Hematopoietic multipotent progenitor cell treated with erythropoietin and hydrocortisone succinate and interleukin-3 and kit ligand, for 15 days (in vitro differentiated cells): ENCODE measurements at regions not wholly inside any gene's neighbourhood (a gene's known extent, or its start where the extent isn't known, plus 50 kb on each side); places are given as distances from the start of the nearest gene placed in this dataset.
"Not testable (repeated sequence)": the region's sequence is repeated elsewhere in the genome, so short reads cannot be mapped to it uniquely, and the experiment has no call there.

ENCODE experiments used
- DNase-seq: peaks from one replicate; pipeline ENCODE4 v3.0.0-alpha.2; 2015; ENCODE audit warnings: low spot score

DNA sequence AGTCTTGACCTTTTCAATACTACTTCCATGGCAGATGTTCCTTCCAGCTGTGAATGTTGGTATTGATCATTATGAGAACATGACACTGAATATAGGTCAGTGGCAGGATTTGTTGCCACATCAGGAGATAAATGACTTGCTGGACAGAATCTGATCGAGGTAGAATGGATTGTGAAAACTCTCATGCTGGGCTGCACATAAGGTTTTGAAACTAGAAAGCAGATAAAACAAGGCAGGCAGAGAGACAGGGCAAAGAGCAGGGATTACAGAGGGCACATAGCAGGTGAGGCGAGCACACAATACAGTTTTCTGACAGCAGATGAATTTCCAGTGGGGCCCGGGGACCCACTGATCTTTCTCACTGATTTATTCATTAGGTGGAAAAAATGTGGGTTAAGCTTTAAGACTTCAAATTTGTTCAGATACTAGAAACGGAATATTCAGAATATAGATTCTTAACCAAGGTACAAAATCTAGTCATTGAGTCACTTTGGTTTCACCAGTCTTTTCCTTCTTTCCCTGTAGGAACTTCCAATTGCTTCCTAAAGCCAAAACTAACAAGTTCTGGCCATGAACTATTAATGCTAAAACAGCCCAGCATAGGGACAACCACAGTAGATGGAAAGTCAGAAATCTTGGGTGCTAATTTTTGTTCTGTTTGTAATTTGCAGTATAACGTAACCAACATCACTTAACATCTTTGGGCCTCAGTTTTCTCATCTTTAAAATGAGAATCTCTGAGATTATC is 296.0 kb upstream of the PTBP2 start:
- no peak for DNase-seq

DNA sequence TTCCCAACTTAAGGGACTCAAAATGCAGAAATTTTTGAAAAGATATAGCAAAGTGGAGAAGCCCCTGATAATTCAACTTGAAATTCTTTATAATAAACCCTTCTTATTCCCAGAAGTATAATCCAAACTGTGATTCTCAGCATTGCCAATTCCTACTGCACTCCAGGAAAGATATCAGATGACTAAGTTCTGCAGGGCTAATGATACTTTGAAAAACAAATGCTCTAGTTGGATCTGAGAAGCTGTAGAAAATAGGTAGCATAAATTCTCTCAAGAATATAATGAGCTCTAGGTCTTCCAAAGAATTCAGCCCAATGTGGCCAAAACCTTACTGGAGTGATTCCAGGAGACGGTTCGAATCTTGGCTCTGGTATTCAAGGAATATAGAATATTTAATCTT is 294.0 kb upstream of the PTBP2 start:
- DNase-seq = no peak

DNA sequence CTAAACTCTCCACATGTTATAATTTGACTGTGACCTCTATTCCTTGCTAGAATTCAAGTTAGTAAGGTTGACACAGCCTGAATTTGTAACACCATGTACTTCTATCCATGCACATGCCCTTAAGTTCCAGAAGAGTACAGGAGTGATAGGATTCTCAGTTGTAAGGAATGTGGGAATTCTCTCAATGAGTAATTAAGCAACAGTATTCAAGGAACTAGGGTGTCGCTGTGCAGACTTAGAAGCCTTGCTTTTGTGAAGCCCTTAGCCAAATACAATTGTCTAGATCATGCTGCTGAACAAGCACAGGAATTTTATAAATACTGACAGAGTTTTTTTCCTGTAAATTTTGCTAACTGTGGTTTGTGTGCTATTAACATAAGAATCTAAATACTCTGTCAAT is 276.3 kb upstream of the PTBP2 start:
- no peak for DNase-seq

DNA sequence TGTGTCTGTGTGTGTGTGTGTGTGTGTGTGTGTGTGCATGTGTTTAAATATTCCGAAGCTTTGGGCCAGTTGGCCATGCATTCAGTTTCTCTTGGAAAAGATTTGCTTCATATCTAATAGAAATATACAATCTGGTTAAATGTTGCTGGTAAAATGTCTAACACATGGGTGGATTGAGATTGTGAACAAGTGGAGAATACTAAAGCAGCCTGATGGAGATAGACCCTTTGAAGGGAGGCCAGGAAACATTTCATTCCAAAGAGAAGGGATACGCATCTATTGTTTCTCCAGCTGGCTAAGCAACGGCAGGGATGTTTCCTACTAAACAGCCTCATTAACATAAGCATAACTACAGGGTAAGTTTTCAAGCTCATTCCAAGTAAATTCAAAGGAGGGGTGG is 257.5 kb upstream of the PTBP2 start:
- DNase-seq = no peak

DNA sequence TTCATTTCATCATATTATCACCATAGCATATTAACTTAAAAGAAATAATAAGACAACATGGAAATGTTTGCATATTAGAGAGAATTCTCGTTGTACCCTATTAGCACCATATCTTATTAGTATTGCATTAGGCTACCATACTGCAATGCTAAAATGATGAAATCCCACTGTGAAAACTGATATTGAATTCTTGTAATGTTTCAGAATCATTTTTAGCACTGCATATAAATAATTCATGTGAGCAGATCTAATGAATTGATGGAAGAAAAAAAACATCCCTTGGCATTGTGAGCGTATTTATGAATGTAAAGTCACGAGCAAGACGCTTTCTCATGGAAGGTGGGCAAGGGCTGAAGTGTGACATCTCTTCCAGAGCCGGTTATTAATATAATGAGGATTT is 257.1 kb upstream of the PTBP2 start:
- DNase-seq = no peak

DNA sequence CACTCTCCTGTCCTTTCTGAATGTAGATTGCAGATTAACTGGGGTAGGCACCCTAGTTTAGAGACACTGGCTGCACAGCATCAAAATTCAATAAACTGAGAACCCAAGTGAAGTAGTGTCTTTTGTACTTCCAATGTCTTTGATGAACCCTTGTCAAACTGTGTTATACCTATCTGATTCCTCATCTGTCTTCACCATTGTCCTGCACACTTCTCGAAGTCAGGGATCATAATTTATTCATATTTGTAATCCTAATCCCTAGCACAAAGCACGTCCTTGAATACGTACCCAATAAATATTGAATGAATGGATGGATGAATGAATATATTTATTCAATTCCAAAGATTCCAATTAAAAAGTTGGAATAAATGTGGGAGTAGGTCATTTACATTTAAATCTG is 256.6 kb upstream of the PTBP2 start:
- DNase-seq = no peak

DNA sequence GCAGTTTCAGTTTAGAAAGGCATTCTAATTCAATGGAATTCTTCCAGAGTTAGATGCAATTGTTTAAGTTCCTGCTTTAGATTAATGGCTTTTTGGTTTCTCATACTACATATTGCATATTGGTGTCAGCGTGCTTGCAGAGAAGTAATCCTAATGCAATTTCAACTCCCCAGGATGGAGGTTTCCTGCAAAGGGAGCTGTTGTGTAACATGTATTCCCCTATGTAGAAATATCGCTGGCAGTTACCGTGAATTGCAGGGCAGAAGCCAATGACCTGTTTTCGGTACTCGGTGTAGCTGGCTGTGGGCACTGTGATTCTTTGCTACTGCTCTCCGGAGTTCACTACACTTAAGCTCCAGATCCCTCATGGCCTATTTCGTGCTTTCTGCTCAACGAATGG is 256.1 kb upstream of the PTBP2 start:
- no peak for DNase-seq

DNA sequence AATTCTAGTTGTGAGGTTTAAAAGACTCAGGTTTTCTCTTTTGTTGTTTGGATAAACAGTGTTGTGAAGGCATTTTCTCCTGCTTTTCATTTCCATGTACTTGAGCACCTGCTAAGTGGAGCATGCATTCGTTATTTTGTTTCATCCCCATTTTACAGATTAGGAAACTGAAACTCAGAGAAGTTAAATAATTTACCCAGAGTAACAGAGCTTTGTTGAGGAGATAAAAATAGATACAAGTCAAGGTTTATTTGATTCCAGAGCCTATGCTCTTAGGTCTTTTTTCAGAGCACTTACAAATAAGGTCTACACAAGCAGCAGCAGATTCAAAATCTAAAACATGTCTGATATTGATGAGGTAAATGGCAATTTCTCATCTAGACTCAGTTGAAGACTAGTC is 254.7 kb upstream of the PTBP2 start:
- DNase-seq = no peak

DNA sequence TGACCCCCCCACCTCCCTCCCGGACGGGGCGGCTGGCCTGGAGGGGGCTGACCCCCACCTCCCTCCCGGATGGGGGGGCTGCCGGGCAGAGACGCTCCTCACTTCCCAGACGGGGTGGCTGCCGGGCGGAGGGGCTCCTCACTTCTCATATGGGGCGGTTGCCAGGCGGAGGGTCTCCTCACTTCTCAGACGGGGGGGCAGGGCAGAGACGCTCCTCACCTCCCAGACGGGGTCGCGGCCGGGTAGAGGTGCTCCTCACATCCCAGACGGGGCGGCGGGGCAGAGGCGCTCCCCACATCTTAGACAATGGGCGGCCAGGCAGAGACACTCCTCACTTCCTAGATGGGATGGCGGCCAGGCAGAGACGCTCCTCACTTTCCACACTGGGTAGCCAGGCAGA is 251.9 kb upstream of the PTBP2 start:
- DNase-seq = not testable (repeated sequence)

DNA sequence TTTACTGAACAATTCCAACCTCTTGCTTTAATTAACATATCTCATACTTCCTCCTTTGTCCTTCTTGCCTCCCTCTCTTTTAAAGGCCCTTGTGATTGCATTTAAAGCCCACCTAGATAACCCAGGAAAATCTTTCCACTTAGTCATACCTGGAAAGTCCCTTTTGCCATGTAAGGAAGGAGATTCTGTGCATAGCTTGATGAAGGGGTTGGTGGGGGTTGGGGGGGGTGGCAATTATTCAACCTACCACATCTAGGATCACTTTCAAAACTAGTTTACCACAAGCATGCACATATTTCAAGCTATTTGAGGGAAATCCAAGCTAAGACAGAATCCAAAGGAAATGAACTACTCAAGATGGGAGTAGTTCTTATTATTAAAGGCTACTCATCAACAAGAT is 249.1 kb upstream of the PTBP2 start:
- DNase-seq = no peak

DNA sequence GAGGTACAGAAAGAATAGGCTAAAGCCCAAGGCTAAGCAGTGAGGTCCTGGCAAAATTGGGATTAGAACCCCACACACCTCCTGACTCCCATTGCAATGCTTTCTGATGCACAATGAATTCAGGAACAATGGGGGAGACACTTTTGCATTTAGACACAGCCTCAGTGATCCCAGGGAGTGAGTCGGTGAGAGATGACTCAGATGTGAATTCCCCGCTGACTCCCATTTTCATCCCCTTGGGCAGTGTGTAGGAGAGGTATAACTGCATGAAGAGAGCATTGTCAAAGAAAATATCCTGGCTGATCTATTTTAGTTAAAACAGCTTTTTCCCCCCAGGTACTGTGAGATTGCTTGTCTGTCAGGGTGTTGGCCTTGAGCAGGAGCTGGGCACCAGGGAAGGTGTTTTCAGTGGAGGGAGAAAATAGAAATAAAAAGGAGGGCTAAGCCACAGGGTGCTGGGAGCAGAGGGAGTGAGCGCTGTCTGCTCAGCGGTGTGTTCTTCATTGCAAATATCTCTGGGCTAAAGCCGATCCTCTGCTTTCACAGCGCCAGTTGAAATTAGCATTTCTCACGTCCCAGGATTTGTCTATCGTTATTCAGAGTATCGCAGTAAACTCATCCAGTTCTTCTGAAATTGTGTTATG is 247.7 kb upstream of the PTBP2 start:
- DNase-seq = no peak

DNA sequence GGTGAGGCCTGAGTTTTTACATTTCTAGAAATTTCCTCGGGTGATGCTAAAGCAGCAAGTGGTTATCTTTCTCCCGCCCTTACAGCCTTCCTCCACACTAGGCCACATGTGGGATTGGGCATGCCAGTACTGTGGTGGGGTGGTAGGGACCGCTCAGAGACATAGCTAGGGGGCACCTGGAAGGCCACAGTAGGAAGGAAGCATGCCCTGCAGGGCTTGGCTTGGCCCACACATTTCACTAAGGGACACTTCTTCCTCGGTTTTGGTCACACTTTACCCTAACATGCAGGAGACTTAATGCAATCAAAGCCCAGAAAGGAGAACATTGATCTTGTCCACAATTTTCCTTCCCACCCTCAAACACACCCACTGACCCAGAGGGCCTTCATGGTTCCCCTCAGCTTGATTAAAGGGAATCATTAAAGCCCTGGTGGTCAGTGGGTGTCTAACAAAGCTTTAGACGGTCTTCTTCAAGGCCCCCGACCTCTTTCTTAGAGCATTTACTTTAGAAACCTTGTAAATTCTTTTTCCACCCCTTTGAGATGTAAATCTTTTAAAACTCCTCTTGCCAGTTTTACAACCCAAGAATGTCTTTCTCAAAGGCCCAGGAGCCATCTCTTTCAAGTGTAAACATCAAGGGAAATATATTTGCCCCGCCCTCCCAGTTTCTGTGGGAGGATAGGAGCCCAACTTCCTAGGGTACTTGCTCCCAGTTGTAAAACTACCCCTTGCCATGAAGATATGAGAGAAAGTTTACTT is 246.4 kb upstream of the PTBP2 start:
- DNase-seq = no peak

DNA sequence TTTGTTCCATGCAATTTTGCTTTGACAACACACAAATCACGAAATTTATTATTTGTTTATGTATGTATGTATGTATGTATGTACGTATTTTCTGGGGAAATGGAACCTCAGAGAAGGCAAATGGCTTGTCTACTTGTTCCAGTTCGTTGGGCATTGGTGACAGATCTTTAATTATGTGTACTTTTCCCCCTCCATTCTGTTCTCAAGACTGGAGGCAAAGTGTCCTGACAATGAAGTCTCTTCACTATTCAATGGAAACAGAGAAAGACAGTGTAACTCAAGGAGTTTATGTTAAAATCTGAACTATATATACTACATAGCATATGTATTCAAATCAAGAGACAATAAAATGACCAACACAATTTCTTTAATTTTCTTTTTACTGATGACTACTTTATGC is 245.7 kb upstream of the PTBP2 start:
- no peak for DNase-seq

DNA sequence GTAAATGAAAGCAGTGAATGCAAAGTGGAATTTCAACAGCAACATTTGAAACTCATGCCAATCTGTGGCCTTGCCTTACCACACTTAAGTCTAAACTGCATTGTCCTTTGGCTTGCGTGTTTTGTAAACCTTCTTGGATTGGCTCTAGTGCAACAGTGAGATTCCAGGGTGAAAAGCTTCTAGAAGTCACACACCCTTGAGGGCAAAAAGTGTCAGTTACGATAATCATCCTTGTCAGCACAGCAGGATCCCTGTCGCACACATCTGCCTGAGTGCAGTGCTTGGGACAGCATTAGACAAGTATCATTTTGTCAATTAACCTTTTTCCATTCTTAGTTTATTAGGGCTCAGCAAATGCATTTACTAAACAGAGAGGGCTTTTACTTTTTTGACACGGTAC is 243.4 kb upstream of the PTBP2 start:
- no peak for DNase-seq

DNA sequence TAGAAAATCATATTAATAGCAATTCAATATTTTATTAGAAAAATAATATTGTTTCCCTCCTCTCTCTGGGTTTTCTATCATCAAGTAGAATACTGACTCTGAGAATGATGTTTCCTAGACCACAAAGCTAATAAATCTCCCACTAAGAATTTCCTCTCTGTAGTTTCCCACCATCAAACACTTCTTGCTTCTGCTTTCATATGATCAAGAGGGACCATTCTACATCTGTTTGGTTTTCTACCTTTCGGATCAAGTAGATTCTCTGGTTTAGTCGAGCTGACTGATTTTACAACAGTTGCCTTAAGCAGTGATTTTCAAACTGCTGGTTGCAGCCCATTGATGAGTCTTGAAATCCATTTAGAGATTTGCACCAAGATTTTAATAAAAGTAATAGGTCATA is 240.2 kb upstream of the PTBP2 start:
- no peak for DNase-seq

DNA sequence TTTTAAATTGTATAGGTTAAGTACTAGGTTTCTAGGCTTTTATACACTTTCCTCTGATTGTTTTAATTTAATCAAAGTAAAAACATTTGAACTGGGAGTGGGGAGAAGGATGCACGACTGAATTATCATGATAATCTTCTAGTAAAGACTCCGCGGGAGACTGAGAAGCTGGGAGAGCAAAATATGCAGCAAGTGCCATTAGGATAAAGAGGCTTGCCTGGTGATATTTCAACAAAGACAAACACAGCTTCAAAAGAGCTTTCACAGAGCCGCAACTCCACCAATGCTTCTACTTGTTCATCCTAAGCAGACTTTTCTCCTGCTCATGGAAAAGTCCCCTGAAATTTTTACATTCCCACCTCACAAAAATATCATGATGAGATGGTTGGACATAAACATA is 239.0 kb upstream of the PTBP2 start:
- no peak for DNase-seq

DNA sequence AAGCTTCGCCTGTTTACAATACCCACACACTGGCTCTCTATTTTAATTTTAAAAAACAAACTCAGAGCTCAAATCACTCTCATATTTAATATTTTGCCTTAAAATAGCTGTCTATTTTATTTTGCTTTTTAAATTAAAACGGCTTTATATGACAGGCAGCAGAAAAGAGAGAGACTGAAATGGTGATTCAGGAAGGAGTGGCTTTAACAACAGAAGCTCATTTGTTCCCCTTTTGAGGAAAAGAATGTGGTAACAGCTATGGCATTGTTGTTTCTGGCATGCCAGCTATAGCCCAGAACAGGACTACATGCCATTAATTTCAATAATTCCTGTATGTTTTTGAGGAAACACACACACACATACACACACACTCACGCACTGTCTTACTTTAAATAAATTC is 234.2 kb upstream of the PTBP2 start:
- DNase-seq = no peak

DNA sequence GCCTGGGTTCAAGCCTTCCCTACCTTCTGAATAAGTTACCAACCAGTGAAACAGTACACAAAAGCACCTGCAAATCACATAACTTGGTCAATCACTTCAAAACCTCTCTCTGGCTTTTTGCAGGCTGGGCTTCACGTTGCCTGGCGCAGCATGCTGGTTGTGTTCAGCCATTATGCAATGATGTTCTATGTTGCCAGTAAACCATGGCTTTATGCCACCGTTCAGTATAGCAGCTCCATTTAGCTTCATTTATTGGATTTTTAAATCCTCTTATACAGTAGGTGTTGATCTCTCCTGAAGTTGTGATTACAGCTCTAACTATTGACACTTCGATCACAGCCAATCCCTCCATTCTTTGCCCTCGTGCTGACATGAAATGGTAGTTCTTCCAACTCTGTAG is 233.6 kb upstream of the PTBP2 start:
- no peak for DNase-seq

DNA sequence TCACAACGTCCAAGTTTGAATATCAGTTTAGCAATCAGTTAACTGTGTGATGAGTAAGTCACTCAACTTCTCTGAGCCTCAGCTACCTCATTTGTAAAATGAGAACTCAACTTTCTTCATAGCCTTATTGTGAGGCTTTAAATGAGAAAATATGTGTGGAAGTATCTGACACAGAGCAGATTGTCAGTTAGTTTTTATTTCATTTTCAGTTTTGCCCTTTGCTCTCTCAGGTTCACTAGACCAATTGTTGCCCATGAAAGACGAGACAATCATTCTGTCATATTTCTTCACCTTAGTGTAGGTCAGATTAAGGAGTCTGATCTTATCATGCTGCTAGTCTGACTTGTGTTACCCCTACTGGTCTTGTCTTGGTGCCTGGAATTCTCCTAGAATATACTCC is 232.8 kb upstream of the PTBP2 start:
- no peak for DNase-seq

DNA sequence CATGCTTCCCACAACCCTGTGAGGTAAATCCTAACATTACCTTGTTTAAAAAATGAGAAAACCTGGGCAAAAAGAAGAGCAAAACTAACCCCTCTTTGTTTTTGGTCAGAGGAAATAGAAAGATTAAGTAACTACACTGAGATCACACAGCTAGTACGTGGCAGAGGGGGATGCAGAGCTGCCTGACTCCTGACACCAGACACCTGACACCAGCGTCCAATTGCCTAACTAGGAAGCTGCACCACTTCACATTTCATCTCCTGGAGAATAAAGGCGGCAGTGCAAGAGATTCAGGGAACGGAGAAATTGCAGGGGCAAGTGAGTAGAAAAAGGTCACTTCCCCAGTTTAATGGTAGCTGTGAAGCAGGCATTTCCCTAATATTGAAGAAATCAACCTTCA is 229.3 kb upstream of the PTBP2 start:
- DNase-seq = no peak

DNA sequence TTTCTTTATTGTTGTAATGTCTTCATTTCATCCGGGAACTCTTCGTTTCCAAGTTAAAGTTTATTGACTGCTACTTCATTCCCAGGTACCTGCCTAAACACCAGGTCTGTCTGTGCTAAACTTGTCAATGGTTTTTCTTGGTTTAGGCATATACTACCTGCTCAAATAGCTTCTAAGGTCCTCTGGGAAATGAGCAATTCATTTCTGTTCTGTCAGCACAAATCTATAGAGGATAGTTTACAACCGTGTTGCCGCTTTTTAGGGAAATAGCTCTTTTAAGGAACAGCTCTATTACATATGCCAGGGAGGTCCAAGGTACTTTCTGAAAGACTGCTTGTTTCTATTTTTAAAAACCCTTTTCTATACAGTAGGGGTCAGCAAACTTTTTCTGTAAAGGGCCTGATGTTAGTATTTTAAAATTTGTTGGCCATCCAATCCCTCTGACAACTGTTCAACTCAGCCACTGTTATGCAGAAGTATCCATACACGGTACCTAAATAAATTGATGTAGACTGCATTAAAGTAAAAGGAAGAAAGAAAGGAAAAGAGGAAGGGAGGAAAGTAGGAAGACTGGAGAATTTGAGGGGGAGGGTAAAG is 222.7 kb upstream of the PTBP2 start:
- DNase-seq = no peak

DNA sequence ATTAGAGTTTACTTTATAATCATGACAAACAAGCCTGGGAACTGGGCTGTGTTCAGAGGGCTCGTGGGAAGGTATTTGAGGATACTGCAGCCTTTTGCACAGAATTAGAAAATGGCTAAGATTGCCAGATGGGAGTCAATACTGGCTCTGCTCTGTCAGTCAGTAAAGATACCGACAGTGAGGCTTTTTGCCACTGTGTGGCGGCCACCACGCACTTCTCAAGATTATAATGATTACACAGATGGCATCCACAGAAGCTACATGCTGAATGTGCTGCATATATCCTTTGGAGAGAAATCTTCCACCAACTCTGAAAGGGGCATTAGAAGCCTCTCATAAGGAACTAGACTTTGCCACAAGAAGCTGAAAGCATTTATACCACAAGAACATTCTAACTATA is 213.4 kb upstream of the PTBP2 start:
- DNase-seq = no peak

DNA sequence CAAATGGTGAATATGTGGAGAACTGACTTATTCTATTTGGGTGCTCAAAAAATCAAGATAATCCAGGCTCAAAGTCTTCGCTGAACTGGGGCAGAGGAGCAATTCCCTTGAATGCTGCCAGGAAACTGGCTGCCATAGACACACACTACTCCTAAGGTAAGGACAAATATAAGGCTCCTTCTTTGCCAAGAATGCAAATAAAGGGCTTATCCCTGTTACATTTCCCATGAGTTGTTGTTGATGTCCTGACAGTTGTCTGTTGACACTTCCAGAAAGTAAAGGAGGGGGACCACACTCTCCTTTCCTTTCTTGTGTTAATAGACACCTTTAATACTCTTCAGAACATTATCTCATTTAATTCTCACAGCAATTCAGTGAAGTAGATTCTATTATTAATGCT is 212.2 kb upstream of the PTBP2 start:
- no peak for DNase-seq
